ENCODE measurements at regions not wholly inside any gene's neighbourhood (a gene's known extent, or its start where the extent isn't known, plus 50 kb on each side); places are given as distances from the start of the nearest gene placed in this dataset.

DNA sequence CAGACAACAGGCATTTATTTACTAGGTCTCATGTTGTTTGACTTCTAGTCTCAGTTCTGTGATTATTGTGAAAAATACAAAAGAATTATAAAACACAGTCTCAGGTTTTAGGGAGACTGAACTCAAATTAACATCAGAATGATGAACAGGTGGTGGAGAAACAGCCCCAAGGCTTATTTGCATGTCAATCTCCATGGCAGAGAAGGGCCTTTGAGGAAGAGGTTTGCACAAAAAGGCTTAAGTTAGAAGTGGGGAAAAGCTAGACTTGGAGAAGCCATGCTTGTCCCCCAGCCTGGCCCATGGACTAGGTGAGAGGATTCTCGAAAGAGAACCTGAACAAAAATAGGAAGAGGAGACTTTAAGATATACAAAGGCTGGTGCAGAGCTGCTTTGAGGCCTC lies 183.3 kb downstream of the EDN1 start:
- H3K4me1 ChIP-seq (ENCODE audit: low read depth), result no peaks in the 10 kb centered on the region
- no peak for DNase-seq
- no peaks in the 10 kb centered on the region for H3K9me3 ChIP-seq
- no peak overlapping the region for H3K4me3 ChIP-seq
- H3K36me3 ChIP-seq (ENCODE audit: low read depth), result no peaks in the 10 kb centered on the region
- TF ChIP-seq, protein P1, sequence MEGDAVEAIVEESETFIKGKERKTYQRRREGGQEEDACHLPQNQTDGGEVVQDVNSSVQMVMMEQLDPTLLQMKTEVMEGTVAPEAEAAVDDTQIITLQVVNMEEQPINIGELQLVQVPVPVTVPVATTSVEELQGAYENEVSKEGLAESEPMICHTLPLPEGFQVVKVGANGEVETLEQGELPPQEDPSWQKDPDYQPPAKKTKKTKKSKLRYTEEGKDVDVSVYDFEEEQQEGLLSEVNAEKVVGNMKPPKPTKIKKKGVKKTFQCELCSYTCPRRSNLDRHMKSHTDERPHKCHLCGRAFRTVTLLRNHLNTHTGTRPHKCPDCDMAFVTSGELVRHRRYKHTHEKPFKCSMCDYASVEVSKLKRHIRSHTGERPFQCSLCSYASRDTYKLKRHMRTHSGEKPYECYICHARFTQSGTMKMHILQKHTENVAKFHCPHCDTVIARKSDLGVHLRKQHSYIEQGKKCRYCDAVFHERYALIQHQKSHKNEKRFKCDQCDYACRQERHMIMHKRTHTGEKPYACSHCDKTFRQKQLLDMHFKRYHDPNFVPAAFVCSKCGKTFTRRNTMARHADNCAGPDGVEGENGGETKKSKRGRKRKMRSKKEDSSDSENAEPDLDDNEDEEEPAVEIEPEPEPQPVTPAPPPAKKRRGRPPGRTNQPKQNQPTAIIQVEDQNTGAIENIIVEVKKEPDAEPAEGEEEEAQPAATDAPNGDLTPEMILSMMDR (IDR thresholded peaks at IDR 0.05), result no peak
- intact Hi-C loops (cut with DNase I, micrococcal nuclease), result no loop called here
- no peak for ATAC-seq

DNA sequence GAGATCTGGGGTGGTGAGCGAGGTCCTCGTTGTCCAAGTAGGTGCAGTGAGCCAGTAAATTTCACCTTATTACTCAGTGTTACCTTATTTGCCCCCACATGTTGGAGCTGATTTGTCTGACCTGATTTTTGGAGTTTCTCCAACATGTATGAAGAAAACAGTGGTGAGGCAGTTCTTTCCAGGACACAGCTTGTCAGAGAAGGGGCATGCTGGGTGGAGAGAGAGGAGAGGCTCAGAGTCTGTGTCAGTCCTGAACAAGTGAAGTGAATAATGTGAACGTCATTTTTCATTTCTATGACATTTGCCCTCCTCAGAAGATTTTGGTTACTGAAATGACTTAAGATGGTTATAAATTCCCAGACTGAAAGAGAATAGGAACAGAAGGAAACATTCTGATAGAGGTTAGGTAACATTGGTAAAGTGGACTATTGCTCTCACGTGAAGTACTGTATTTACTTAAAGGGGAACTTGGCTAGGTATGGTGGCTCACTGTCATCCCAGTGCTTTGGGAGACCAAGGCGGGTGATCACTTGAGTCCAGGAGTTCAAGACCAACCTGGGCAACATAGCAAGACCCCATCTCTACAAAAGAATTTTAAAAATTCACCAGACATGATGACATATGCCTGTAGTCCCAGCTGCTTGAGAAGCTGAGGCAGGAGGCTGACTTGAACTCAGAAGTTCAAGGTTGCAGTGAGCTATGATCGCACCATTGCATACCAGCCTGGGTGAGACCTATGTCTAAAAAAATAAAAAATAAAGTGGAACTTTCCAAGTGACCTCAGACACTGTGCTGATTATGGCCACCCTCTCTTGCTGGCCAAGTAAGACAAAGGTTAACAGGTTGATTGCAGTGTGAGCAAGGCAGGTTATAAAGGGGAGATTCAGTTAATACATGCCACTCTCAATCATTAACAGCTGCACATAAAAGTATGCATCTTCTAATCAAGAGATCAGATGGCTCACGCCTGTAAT lies 184.3 kb downstream of the EDN1 start:
- H3K4me1 ChIP-seq (ENCODE audit: low read depth), result no peaks in the 10 kb centered on the region
- ATAC-seq (peak; percentile 58), DNase-seq (peak in 1 of 3 donors; percentile 17)
- no peak overlapping the region for H3K4me3 ChIP-seq
- H3K36me3 ChIP-seq (ENCODE audit: low read depth), result no peaks in the 10 kb centered on the region
- H3K9me3 ChIP-seq, result no peaks in the 10 kb centered on the region
- TF ChIP-seq, protein P1 (IDR thresholded peaks at IDR 0.05), result no peak
- intact Hi-C loops (cut with DNase I, micrococcal nuclease), result no loop called here

DNA sequence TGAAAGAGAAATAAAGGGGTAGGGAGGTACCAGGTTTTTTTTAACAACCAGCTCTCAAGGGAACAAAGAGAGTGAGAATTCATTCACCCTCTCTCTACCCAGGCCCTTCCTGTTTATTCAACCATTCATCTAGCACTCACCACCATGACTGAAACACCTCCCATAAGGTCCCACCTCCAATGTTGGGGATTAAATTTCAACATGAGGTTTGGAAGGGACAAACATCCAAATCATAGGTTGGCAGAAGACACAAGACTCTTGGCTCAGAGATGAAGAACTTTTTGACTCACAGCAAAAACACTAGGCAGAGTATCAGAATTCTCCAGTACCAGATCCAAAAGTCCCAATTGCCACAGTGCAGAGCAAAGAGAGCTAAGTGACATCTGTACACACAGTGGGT lies 186.3 kb downstream of the EDN1 start:
- TF ChIP-seq, protein P1 (IDR thresholded peaks at IDR 0.05), result no peak
- intact Hi-C loops (cut with DNase I, micrococcal nuclease), result no loop called here
- no peaks in the 10 kb centered on the region for H3K9me3 ChIP-seq
- H3K4me3 ChIP-seq, result no peak overlapping the region
- ATAC-seq, result no peak
- no peaks in the 10 kb centered on the region for H3K36me3 ChIP-seq (ENCODE audit: low read depth)
- DNase-seq, result no peak
- no peaks in the 10 kb centered on the region for H3K4me1 ChIP-seq (ENCODE audit: low read depth)

DNA sequence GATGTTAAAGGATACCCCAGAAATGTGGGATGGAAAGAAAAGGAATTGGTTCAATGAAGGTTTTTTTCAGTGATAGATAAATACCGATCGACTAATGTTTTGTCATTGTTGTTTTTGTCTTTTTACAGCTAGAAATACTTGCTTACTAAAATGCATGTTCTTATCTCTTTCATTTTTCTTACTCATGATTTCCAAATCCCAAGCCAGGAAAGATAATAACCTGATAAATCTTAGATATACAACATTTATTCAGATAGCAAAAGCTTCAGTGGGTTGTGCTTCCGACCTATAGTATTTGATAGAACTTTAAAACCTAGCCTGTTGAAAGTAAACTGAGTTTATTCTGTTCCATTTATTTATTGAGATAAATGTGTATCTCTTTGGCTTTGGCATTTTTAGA lies 187.5 kb downstream of the EDN1 start:
- ATAC-seq (no peak), DNase-seq (no peak)
- no peaks in the 10 kb centered on the region for H3K36me3 ChIP-seq (ENCODE audit: low read depth)
- H3K4me3 ChIP-seq, result no peak overlapping the region
- no peaks in the 10 kb centered on the region for H3K9me3 ChIP-seq
- TF ChIP-seq, protein P1 (IDR thresholded peaks at IDR 0.05), result no peak
- no peaks in the 10 kb centered on the region for H3K4me1 ChIP-seq (ENCODE audit: low read depth)
- intact Hi-C loops (cut with DNase I, micrococcal nuclease), result no loop called here

DNA sequence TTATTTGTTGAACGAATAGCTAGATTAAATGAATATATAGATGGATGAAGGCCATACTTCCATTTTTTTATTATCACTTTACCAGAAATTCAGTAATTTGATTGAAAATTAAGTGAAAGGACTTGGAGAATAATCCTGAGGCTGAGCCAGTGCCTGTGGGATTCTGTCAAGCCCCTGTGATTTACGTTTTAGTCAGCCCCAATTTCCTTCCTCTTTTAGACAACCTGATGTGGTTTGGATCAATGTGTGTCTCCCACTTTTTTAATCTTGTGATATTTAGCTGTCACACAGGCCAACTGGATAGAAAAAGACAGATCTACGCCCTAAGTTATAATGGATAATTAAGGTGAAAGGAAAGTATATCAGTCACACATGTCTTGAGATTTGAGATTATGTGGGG lies 188.8 kb downstream of the EDN1 start:
- Histone ChIP-seq H3K4me1 (ENCODE audit: low read depth) (no peaks in the 10 kb centered on the region), H3K4me3 (no peak overlapping the region), H3K9me3 (no peaks in the 10 kb centered on the region), H3K36me3 (ENCODE audit: low read depth) (no peaks in the 10 kb centered on the region)
- TF ChIP-seq, protein P1 (IDR thresholded peaks at IDR 0.05), result no peak
- DNase-seq, result no peak
- intact Hi-C loops (cut with DNase I, micrococcal nuclease), result no loop called here
- ATAC-seq, result no peak
